ENCODE measurements at regions not wholly inside any gene's neighbourhood (a gene's known extent, or its start where the extent isn't known, plus 50 kb on each side); places are given as distances from the start of the nearest gene placed in this dataset.

DNA sequence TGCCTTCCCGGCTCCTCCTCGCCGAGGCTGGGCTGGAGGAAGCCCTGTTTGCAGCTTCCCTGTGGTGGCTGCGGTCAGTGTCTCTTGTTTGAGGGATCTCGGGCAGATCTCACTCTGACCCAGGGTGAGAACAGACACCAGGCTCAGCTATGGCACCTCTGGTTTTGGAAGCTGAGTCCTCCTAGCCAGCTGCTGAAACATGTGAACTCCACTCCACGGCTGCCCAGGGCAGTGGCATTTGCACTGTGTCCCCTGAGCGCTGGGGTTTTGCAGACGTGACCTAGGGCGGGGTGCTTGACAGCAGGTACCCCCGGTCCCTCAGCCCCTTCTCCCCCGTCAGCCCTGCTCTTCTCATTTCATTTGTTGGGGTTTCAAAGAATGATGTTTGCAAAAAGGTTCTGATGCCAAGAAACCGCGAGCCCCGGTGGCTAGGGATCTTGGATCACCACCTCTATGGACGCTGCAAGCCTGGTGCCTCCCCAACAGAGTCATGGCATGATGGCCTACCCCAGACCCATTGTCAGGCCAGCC, 55.0 kb upstream of the DACT2 start:
- peaks cover 0 to 2% (median 0%) of the 10 kb centered on the region in 3 donors for H3K27me3 ChIP-seq (ENCODE audit: insufficient read depth in 3 of 3, low read length in 2 of 3)
- intact Hi-C loops (cut with DNase I): loop anchor here in 1 of 2 donors (10.0 kb wide), 1 partner anchor 240 kb away; no protein-coding TSS in a partner anchor
- TF ChIP-seq CTCF (IDR thresholded peaks at IDR 0.05): no peak
- no peak for DNase-seq
- no peaks in the 10 kb centered on the region for H3K9me3 ChIP-seq
- H3K36me3 ChIP-seq (ENCODE audit: insufficient read depth in 1 of 2, low read depth in 1 of 2): no peaks in the 10 kb centered on the region
- ATAC-seq: no peak
- no peak overlapping the region for H3K27ac ChIP-seq
- 82 to 92% (median 82%) methylated on average over 15 of the region's 15 CpGs for WGBS, 3 donors
- H3K4me3 ChIP-seq: no peak overlapping the region
- no peaks in the 10 kb centered on the region for H3K4me1 ChIP-seq

DNA sequence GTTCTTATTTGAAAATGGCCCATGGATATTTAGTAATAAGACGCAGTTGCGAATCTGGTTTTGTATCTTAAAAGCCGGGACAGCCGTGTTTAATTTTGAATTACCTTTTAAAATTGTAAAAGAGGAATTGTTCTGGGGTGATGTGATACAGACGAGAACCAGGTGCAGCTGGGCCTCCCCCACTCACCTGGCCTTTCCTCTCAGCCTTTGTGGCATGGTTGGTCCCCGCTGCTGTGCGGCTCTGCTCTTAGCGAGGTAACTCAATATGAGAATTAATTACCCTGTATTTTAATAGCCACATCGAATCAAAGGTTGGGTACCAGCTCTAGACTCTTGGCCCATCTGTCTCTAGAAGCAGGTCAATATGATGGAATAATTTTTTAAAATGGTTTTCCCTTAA, 56.5 kb upstream of the DACT2 start:
- intact Hi-C loops (cut with DNase I): loop anchor here in 1 of 2 donors (10.0 kb wide), 1 partner anchor 239 kb away; no protein-coding TSS in a partner anchor
- DNase-seq (no peak), ATAC-seq (no peak)
- Histone ChIP-seq H3K27ac (no peak overlapping the region), H3K9me3 (no peaks in the 10 kb centered on the region), H3K4me3 (no peak overlapping the region), H3K36me3 (ENCODE audit: insufficient read depth in 1 of 2, low read depth in 1 of 2) (no peaks in the 10 kb centered on the region), H3K27me3 (ENCODE audit: insufficient read depth in 3 of 3, low read length in 2 of 3) (peaks cover 0 to 4% (median 0%) of the 10 kb centered on the region in 3 donors), H3K4me1 (no peaks in the 10 kb centered on the region)
- no peak for TF ChIP-seq CTCF (IDR thresholded peaks at IDR 0.05)
- WGBS, 3 donors: 89 to 90% (median 89%) methylated on average over 9 of the region's 9 CpGs

DNA sequence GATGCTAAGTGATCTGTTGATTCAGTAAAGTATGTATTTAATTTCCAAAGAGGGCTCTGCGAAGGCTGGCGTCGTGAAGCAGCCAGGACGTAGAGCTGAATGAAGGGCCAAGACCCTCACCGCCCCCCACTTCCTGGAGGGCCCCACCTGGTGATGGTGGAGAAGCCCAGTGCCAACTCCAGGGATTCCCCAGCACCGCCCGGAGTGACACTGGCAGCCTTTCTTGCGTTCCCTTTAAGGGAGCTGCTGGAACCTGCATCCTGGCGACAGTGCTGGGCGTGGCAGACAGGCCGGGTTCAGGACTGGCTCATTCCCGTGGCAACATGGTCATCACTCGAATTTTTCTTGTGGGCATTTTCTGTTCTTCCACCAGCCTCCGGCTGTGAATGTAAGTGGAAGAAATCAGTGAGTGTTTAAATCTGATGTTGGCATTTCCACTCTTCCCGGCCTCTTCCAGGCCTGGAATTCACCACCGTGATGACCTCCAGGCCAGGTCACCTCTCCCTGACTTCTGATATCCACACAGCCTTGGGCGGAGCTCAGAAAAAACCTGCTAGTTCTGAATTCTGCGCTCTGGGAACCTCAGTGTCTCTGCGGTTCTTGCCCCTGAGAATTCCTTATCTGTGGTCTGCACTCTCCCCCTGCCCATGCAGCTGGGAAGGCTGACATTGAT, 57.4 kb upstream of the DACT2 start:
- Histone ChIP-seq H3K27ac (no peak overlapping the region), H3K36me3 (ENCODE audit: insufficient read depth in 1 of 2, low read depth in 1 of 2) (no peaks in the 10 kb centered on the region), H3K27me3 (ENCODE audit: insufficient read depth in 3 of 3, low read length in 2 of 3) (peaks cover 0 to 10% (median under 1%) of the 10 kb centered on the region in 3 donors), H3K4me3 (no peak overlapping the region), H3K4me1 (no peaks in the 10 kb centered on the region), H3K9me3 (no peaks in the 10 kb centered on the region)
- peak in 1 of 2 donors; percentile 13 for DNase-seq
- peak in 2 of 4 donors; percentile 10 to 33 for ATAC-seq
- intact Hi-C loops (cut with DNase I): loop anchor here in 1 of 2 donors (10.0 kb wide), 1 partner anchor 238 kb away; no protein-coding TSS in a partner anchor
- 56 to 70% (median 63%) methylated on average over 19 of the region's 19 CpGs for WGBS, 3 donors
- TF ChIP-seq CTCF (IDR thresholded peaks at IDR 0.05): no peak

DNA sequence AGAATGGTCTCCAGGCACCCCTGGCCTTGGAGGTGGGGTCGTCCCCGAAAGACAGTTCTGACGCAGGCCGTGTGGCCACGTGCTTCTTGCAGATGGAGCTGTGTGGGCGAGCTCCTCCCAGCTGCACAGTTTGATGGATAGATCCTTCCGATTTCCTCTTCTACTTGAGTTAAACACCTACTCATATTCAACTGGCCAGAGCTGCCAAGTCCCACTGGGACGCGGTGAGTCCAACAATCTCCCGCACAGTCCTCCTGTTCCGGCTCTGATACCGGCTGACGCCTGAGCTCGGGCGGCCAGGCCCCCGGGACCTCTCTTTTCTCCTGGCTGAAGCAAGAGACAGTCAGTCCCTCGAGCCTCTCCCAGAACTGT, 57.9 kb upstream of the DACT2 start:
- no peak overlapping the region for H3K27ac ChIP-seq
- TF ChIP-seq CTCF (IDR thresholded peaks at IDR 0.05): no peak
- ATAC-seq (peak; percentile 44 to 76 (median 66)), DNase-seq (peak; percentile 62 to 85)
- intact Hi-C loops (cut with DNase I): loop anchor here in 1 of 2 donors (10.0 kb wide), 1 partner anchor 237 kb away; no protein-coding TSS in a partner anchor
- H3K9me3 ChIP-seq: no peaks in the 10 kb centered on the region
- H3K36me3 ChIP-seq (ENCODE audit: insufficient read depth in 1 of 2, low read depth in 1 of 2): no peaks in the 10 kb centered on the region
- 28 to 37% (median 33%) methylated on average over 17 of the region's 17 CpGs for WGBS, 3 donors
- H3K4me1 ChIP-seq: no peaks in the 10 kb centered on the region
- H3K4me3 ChIP-seq: no peak overlapping the region
- H3K27me3 ChIP-seq (ENCODE audit: insufficient read depth in 3 of 3, low read length in 2 of 3): peaks cover 0 to 10% (median 2%) of the 10 kb centered on the region in 3 donors

Measured in psoas muscle (tissue), 7 donors.